Epidermal melanocyte (primary cell): ENCODE measurements at regions not wholly inside any gene's neighbourhood (a gene's known extent, or its start where the extent isn't known, plus 50 kb on each side); places are given as distances from the start of the nearest gene placed in this dataset.

Source experiments
- DNase-seq: peaks from one replicate; pipeline ENCODE4 v3.0.0; 2011; ENCODE audit warnings: low spot score; ENCODE audit not compliant: insufficient read length

- DNase-seq: no peak
Measured at GRCh38 chrY:15402451-15402850, 878.1 kb downstream of the NLGN4Y start.

GRCh38 chrY:15404551-15404950, 880.2 kb downstream of the NLGN4Y start:
- DNase-seq: no peak

GRCh38 chrY:15415165-15415564, 890.8 kb downstream of the NLGN4Y start:
- no peak for DNase-seq

GRCh38 chrY:15418613-15419012, 894.3 kb downstream of the NLGN4Y start:
- DNase-seq: no peak

GRCh38 chrY:15424665-15425132, 900.4 kb downstream of the NLGN4Y start:
- peak; percentile 36 for DNase-seq

- DNase-seq: no peak
Measured at GRCh38 chrY:15440021-15440695, 915.8 kb downstream of the NLGN4Y start.

GRCh38 chrY:15440696-15441408, 916.5 kb downstream of the NLGN4Y start:
- DNase-seq: no peak

- no peak for DNase-seq
Measured at GRCh38 chrY:15441878-15442277, 917.5 kb downstream of the NLGN4Y start.

- no peak for DNase-seq
Measured at GRCh38 chrY:15445871-15446270, 921.5 kb downstream of the NLGN4Y start.

GRCh38 chrY:15446861-15447260, 922.5 kb downstream of the NLGN4Y start:
- no peak for DNase-seq

- no peak for DNase-seq
Measured at GRCh38 chrY:15447959-15448358, 923.6 kb downstream of the NLGN4Y start.

GRCh38 chrY:15455133-15455937, 931.0 kb downstream of the NLGN4Y start:
- no peak for DNase-seq

- peak; percentile 19 for DNase-seq
Measured at GRCh38 chrY:15455980-15456469, 931.7 kb downstream of the NLGN4Y start.

GRCh38 chrY:15456491-15456890, 932.2 kb downstream of the NLGN4Y start:
- no peak for DNase-seq

GRCh38 chrY:15457682-15458081, 933.4 kb downstream of the NLGN4Y start:
- no peak for DNase-seq

GRCh38 chrY:15458426-15458825, 934.1 kb downstream of the NLGN4Y start:
- DNase-seq: no peak

GRCh38 chrY:15465880-15466279, 941.6 kb downstream of the NLGN4Y start:
- no peak for DNase-seq

GRCh38 chrY:15466891-15467290, 942.6 kb downstream of the NLGN4Y start:
- DNase-seq: no peak

- no peak for DNase-seq
Measured at GRCh38 chrY:15468091-15468490, 943.8 kb downstream of the NLGN4Y start.

- DNase-seq: no peak
Measured at GRCh38 chrY:15471371-15471770, 947.0 kb downstream of the NLGN4Y start.

GRCh38 chrY:15478348-15478963, 954.1 kb downstream of the NLGN4Y start:
- DNase-seq: no peak
